Sigmoid colon (tissue), 6 donors: ENCODE measurements at regions not wholly inside any gene's neighbourhood (a gene's known extent, or its start where the extent isn't known, plus 50 kb on each side); places are given as distances from the start of the nearest gene placed in this dataset.

ENCODE experiments used
- DNase-seq: peaks from one replicate; pipeline ENCODE4 v3.0.0-alpha.2; 2019
- H3K27ac ChIP-seq, 4 donors: fragments of 200-600 bp; sonication (generic); one replicate each; pipeline ENCODE4 v1.5.1; 2016 to 2019; ENCODE audit warnings: mild to moderate bottlenecking in 1 of 4
- H3K27me3 ChIP-seq, 3 donors: fragments of 200-600 bp; sonication (generic); one replicate each; pipeline ENCODE4 v1.5.1; 2019; ENCODE audit warnings: mild to moderate bottlenecking in 1 of 3
- H3K36me3 ChIP-seq, 4 donors: fragments of 200-600 bp; sonication (generic); one replicate each; pipeline ENCODE4 v1.5.1; 2016 to 2019
- H3K4me1 ChIP-seq, 4 donors: fragments of 200-600 bp; sonication (generic); one replicate each; pipeline ENCODE4 v1.5.1; 2017 to 2019
- H3K4me3 ChIP-seq, 4 donors: fragments of 200-600 bp; sonication (generic); one replicate each; pipeline ENCODE4 v1.5.1; 2017 to 2019; ENCODE audit warnings: mild to moderate bottlenecking in 2 of 4, moderate library complexity in 1 of 4
- H3K9me3 ChIP-seq, 4 donors: fragments of 200-600 bp in 3 of 4; sonication (generic) in 3 of 4; one replicate each; pipeline versions ENCODE4 v1.5.1 to v1.6.1; 2013 to 2019
- CTCF ChIP-seq, 4 experiments: fragments of 450-650 bp in 3 of 4; fragments of 200-600 bp in 1 of 4; IDR thresholded peaks; one replicate each; pipeline ENCODE4 v1.5.1; 2016 to 2019; ENCODE audit warnings: antibody characterized with exemption in 4 of 4, mild to moderate bottlenecking in 3 of 4, moderate library complexity in 2 of 4
- EP300 ChIP-seq, 4 donors: sonication (generic); formaldehyde crosslinking; IDR thresholded peaks; one replicate each; pipeline ENCODE4 v1.6.1; 2017; ENCODE audit warnings: antibody characterized with exemption in 4 of 4
- POLR2A ChIP-seq, 2 donors: fragments of 450-650 bp; IDR thresholded peaks; one replicate each; pipeline ENCODE4 v1.6.1; 2016; ENCODE audit warnings: antibody characterized with exemption in 2 of 2, mild to moderate bottlenecking in 2 of 2, moderate library complexity in 2 of 2
- POLR2AphosphoS5 ChIP-seq, 4 donors: sonication (generic); formaldehyde crosslinking; IDR thresholded peaks; one replicate each; pipeline ENCODE4 v1.6.1; 2017; ENCODE audit warnings: antibody characterized with exemption in 4 of 4
- WGBS, 2 donors: extraction: QIAGEN DNeasy Blood & Tissue Kit; methylation state at CpG; one replicate each; pipeline ENCODE4 v1.1.7; 2013; 5-methylcytosine and 5-hydroxymethylcytosine counted together
- intact Hi-C: fragments of 100-400 bp; cut with DNase I; formaldehyde crosslinking; loops from one replicate; pipeline ENCODE4 v1.15.1; 2023
- donor health status: healthy with polysubstance abuse.
- donor health status: healthy.

- intact Hi-C loops = no loop called here
- TF ChIP-seq POLR2AphosphoS5 (IDR thresholded peaks at IDR 0.05) (no peak), POLR2A (IDR thresholded peaks at IDR 0.05) (no peak), EP300 (IDR thresholded peaks at IDR 0.05) (no peak), CTCF (IDR thresholded peaks at IDR 0.05) (no peak)
- 85 to 94% methylated on average over 7 of the region's 7 CpGs for WGBS, 2 donors
- H3K4me1 ChIP-seq = no peaks in the 10 kb centered on the region
- H3K9me3 ChIP-seq = no peaks in the 10 kb centered on the region
- H3K4me3 ChIP-seq = no peak overlapping the region
- H3K36me3 ChIP-seq = no peaks in the 10 kb centered on the region
- H3K27me3 ChIP-seq = no peaks in the 10 kb centered on the region
- no peak for DNase-seq
- H3K27ac ChIP-seq = no peak overlapping the region
Observed at GRCh38 chr2:221087779-221088178, 484.3 kb downstream of the EPHA4 start.

GRCh38 chr2:221088506-221088905 lies 483.6 kb downstream of the EPHA4 start:
- H3K36me3 ChIP-seq = no peaks in the 10 kb centered on the region
- intact Hi-C loops = no loop called here
- no peaks in the 10 kb centered on the region for H3K27me3 ChIP-seq
- H3K4me1 ChIP-seq = no peaks in the 10 kb centered on the region
- 81% methylated on average over 2 of the region's 2 CpGs for WGBS, 2 donors
- H3K27ac ChIP-seq = no peak overlapping the region
- no peak for TF ChIP-seq EP300 (IDR thresholded peaks at IDR 0.05)
- no peak for TF ChIP-seq POLR2AphosphoS5 (IDR thresholded peaks at IDR 0.05)
- TF ChIP-seq POLR2A (IDR thresholded peaks at IDR 0.05) = no peak
- TF ChIP-seq CTCF (IDR thresholded peaks at IDR 0.05) = no peak
- H3K9me3 ChIP-seq = no peaks in the 10 kb centered on the region
- DNase-seq = no peak
- no peak overlapping the region for H3K4me3 ChIP-seq

- no peak overlapping the region for H3K27ac ChIP-seq
- no peaks in the 10 kb centered on the region for H3K36me3 ChIP-seq
- no peaks in the 10 kb centered on the region for H3K27me3 ChIP-seq
- intact Hi-C loops = no loop called here
- DNase-seq = no peak
- no peak overlapping the region for H3K4me3 ChIP-seq
- WGBS, 2 donors = 8 to 17% methylated on average over 1 of the region's 1 CpG
- TF ChIP-seq POLR2A (IDR thresholded peaks at IDR 0.05) (no peak), EP300 (IDR thresholded peaks at IDR 0.05) (no peak), CTCF (IDR thresholded peaks at IDR 0.05) (no peak), POLR2AphosphoS5 (IDR thresholded peaks at IDR 0.05) (no peak)
- no peaks in the 10 kb centered on the region for H3K9me3 ChIP-seq
- H3K4me1 ChIP-seq = no peaks in the 10 kb centered on the region
Observed at GRCh38 chr2:221095356-221095755, 476.7 kb downstream of the EPHA4 start.

GRCh38 chr2:221096706-221097567 lies 475.2 kb downstream of the EPHA4 start:
- intact Hi-C loops = no loop called here
- H3K27ac ChIP-seq = no peak overlapping the region
- DNase-seq = no peak
- H3K36me3 ChIP-seq = no peaks in the 10 kb centered on the region
- no peaks in the 10 kb centered on the region for H3K4me1 ChIP-seq
- TF ChIP-seq POLR2AphosphoS5 (IDR thresholded peaks at IDR 0.05) = no peak
- TF ChIP-seq CTCF (IDR thresholded peaks at IDR 0.05) = no peak
- no peak for TF ChIP-seq POLR2A (IDR thresholded peaks at IDR 0.05)
- no peak for TF ChIP-seq EP300 (IDR thresholded peaks at IDR 0.05)
- WGBS, 2 donors = 83% methylated on average over 10 of the region's 10 CpGs
- no peak overlapping the region for H3K4me3 ChIP-seq
- no peaks in the 10 kb centered on the region for H3K9me3 ChIP-seq
- no peaks in the 10 kb centered on the region for H3K27me3 ChIP-seq

- H3K9me3 ChIP-seq = no peaks in the 10 kb centered on the region
- no peak for DNase-seq
- no peaks in the 10 kb centered on the region for H3K4me1 ChIP-seq
- no peaks in the 10 kb centered on the region for H3K27me3 ChIP-seq
- intact Hi-C loops = no loop called here
- no peaks in the 10 kb centered on the region for H3K36me3 ChIP-seq
- 77 to 85% methylated on average over 1 of the region's 1 CpG for WGBS, 2 donors
- TF ChIP-seq CTCF (IDR thresholded peaks at IDR 0.05) (no peak), POLR2A (IDR thresholded peaks at IDR 0.05) (no peak), EP300 (IDR thresholded peaks at IDR 0.05) (no peak), POLR2AphosphoS5 (IDR thresholded peaks at IDR 0.05) (no peak)
- H3K4me3 ChIP-seq = no peak overlapping the region
- no peak overlapping the region for H3K27ac ChIP-seq
Observed at GRCh38 chr2:221097568-221097915, 474.6 kb downstream of the EPHA4 start.
